ENCODE measurements at regions not wholly inside any gene's neighbourhood (a gene's known extent, or its start where the extent isn't known, plus 50 kb on each side); places are given as distances from the start of the nearest gene placed in this dataset.

GRCh38 chr12:111250251-111250881 lies 118.5 kb downstream of the PHETA1 start:
- TF ChIP-seq, protein P1, sequence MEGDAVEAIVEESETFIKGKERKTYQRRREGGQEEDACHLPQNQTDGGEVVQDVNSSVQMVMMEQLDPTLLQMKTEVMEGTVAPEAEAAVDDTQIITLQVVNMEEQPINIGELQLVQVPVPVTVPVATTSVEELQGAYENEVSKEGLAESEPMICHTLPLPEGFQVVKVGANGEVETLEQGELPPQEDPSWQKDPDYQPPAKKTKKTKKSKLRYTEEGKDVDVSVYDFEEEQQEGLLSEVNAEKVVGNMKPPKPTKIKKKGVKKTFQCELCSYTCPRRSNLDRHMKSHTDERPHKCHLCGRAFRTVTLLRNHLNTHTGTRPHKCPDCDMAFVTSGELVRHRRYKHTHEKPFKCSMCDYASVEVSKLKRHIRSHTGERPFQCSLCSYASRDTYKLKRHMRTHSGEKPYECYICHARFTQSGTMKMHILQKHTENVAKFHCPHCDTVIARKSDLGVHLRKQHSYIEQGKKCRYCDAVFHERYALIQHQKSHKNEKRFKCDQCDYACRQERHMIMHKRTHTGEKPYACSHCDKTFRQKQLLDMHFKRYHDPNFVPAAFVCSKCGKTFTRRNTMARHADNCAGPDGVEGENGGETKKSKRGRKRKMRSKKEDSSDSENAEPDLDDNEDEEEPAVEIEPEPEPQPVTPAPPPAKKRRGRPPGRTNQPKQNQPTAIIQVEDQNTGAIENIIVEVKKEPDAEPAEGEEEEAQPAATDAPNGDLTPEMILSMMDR (IDR thresholded peaks at IDR 0.05): no peak
- ATAC-seq (ENCODE audit: low FRiP score) (no peak), DNase-seq (ENCODE audit: low spot score) (no peak)

DNA sequence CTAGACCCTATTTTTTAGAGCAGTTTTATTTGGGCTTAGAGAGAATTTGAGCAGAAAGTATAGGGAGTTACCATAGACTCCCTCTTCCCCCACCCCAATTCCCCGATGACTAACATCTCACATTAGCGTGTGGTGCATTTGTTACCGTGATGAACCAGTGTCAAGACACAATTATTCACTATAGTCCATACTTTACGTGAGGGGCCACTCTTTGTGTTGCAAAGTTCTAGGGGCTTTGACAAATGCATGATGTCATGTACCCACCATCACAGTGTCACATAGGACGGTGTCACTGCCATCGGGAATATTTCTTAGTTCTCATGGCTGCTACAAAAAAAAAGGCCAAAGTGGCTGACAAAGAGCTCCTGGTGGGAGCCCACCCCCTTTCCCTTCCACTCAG lies 119.1 kb downstream of the PHETA1 start:
- ATAC-seq (ENCODE audit: low FRiP score): no peak

DNA sequence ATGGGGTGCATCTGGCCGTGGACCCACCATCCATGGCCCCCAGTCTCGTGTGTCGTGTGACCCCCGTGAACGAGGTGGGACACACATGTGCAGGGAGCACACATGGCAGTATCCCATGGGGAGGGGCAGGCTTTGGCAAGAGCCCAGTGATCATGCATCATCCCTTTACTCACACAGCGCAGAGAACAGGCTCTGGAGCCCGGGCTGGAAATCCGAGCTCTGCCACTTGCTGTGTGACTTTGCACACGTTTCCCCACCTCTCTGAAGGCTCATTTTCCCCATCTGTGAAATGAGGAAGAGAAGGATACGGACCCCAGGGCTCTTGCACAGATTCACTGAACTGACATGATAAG lies 119.9 kb downstream of the PHETA1 start:
- DNase-seq (ENCODE audit: low spot score) (no peak), ATAC-seq (ENCODE audit: low FRiP score) (no peak)
- TF ChIP-seq, protein P1 (IDR thresholded peaks at IDR 0.05): no peak

More for the DNA sequence above, 119.1 kb downstream of the PHETA1 start:
- no peak for DNase-seq (ENCODE audit: low spot score)
- TF ChIP-seq, protein P1 (IDR thresholded peaks at IDR 0.05): no peak

- TF ChIP-seq, protein P1 (IDR thresholded peaks at IDR 0.05): no peak
- ATAC-seq (ENCODE audit: low FRiP score) (no peak), DNase-seq (ENCODE audit: low spot score) (no peak)
These were observed 120.5 kb downstream of the PHETA1 start for GRCh38 chr12:111248236-111249017.

- DNase-seq (ENCODE audit: low spot score) (no peak), ATAC-seq (ENCODE audit: low FRiP score) (no peak)
- TF ChIP-seq, protein P1 (IDR thresholded peaks at IDR 0.05): no peak
These were observed 121.7 kb downstream of the PHETA1 start for GRCh38 chr12:111247083-111247783.

- ATAC-seq (ENCODE audit: low FRiP score) (no peak), DNase-seq (ENCODE audit: low spot score) (no peak)
- TF ChIP-seq, protein P1 (IDR thresholded peaks at IDR 0.05): no peak
These were observed 122.4 kb downstream of the PHETA1 start for GRCh38 chr12:111246477-111247011.

All from omental fat pad (tissue), 3 donors.